ENCODE measurements at regions not wholly inside any gene's neighbourhood (a gene's known extent, or its start where the extent isn't known, plus 50 kb on each side); places are given as distances from the start of the nearest gene placed in this dataset.

GRCh38 chr1:112040891-112041740, 51.6 kb upstream of the KCND3 start:
- DNase-seq (ENCODE audit: insufficient read length, low spot score) (peak; percentile 57), FAIRE-seq (peak; percentile 95)
- TF ChIP-seq CTCF (IDR thresholded peaks at IDR 0.05; ENCODE audit: insufficient read depth, missing control alignments), result no peak

GRCh38 chr1:112043901-112044300, 54.4 kb upstream of the KCND3 start:
- no peak for TF ChIP-seq CTCF (IDR thresholded peaks at IDR 0.05; ENCODE audit: insufficient read depth, missing control alignments)
- no peak for DNase-seq (ENCODE audit: insufficient read length, low spot score)
- no peak for FAIRE-seq

GRCh38 chr1:112044745-112045144, 55.3 kb upstream of the KCND3 start:
- TF ChIP-seq CTCF (IDR thresholded peaks at IDR 0.05; ENCODE audit: insufficient read depth, missing control alignments), result no peak
- DNase-seq (ENCODE audit: insufficient read length, low spot score) (no peak), FAIRE-seq (no peak)

GRCh38 chr1:112046630-112047029, 57.2 kb upstream of the KCND3 start:
- no peak for TF ChIP-seq CTCF (IDR thresholded peaks at IDR 0.05; ENCODE audit: insufficient read depth, missing control alignments)
- DNase-seq (ENCODE audit: insufficient read length, low spot score), result no peak
- FAIRE-seq, result no peak

- TF ChIP-seq CTCF (IDR thresholded peaks at IDR 0.05; ENCODE audit: insufficient read depth, missing control alignments), result no peak
- FAIRE-seq (no peak), DNase-seq (ENCODE audit: insufficient read length, low spot score) (no peak)
These were observed 59.0 kb upstream of the KCND3 start for GRCh38 chr1:112048421-112048820.

- no peak for DNase-seq (ENCODE audit: insufficient read length, low spot score)
- FAIRE-seq, result no peak
- no peak for TF ChIP-seq CTCF (IDR thresholded peaks at IDR 0.05; ENCODE audit: insufficient read depth, missing control alignments)
These were observed 65.0 kb upstream of the KCND3 start for GRCh38 chr1:112054510-112054909.

- DNase-seq (ENCODE audit: insufficient read length, low spot score) (no peak), FAIRE-seq (no peak)
- no peak for TF ChIP-seq CTCF (IDR thresholded peaks at IDR 0.05; ENCODE audit: insufficient read depth, missing control alignments)
These were observed 66.9 kb upstream of the KCND3 start for GRCh38 chr1:112056354-112056753.

All from D721Med (cell line).